H9 (cell line): ENCODE measurements at regions not wholly inside any gene's neighbourhood (a gene's known extent, or its start where the extent isn't known, plus 50 kb on each side); places are given as distances from the start of the nearest gene placed in this dataset.

ENCODE experiments used
- DNase-seq: peaks from one replicate; pipeline ENCODE4 v3.0.0-alpha.2; 2017
- H2AFZ ChIP-seq: one replicate; pipeline ENCODE4 v1.6.1; 2013; ENCODE audit warnings: mild to moderate bottlenecking, low read length, control low read depth, moderate library complexity
- H2AK5ac ChIP-seq: 2 replicates; pipeline ENCODE4 v1.6.1; 2013; ENCODE audit warnings: low read length, control low read depth, mixed read lengths; ENCODE audit not compliant: insufficient read length
- H2BK120ac ChIP-seq: one replicate; pipeline ENCODE4 v1.6.1; 2013; ENCODE audit warnings: low read depth, mild to moderate bottlenecking, low read length, control low read depth, inconsistent platforms; ENCODE audit not compliant: poor library complexity, severe bottlenecking
- H2BK12ac ChIP-seq: 2 replicates; pipeline ENCODE4 v1.6.1; 2013; ENCODE audit warnings: low read length, control low read depth, mixed read lengths, low read depth; ENCODE audit not compliant: insufficient read length
- H2BK15ac ChIP-seq: 2 replicates; pipeline ENCODE4 v1.6.1; 2013; ENCODE audit warnings: low read depth, low read length, control low read depth
- H2BK20ac ChIP-seq: one replicate; pipeline ENCODE4 v1.6.1; 2013; ENCODE audit warnings: low read depth, mild to moderate bottlenecking, low read length, control low read depth, inconsistent platforms; ENCODE audit not compliant: poor library complexity, severe bottlenecking
- H2BK5ac ChIP-seq: 2 replicates; pipeline ENCODE4 v1.6.1; 2013; ENCODE audit warnings: low read length, control low read depth, mixed read lengths; ENCODE audit not compliant: insufficient read length
- H3K14ac ChIP-seq: 2 replicates; pipeline ENCODE4 v1.6.1; 2013; ENCODE audit warnings: low read length, control low read depth; ENCODE audit not compliant: insufficient read depth
- H3K18ac ChIP-seq: 2 replicates; pipeline ENCODE4 v1.6.1; 2013; ENCODE audit warnings: low read depth, mild to moderate bottlenecking, mixed read lengths, low read length, control low read depth; ENCODE audit not compliant: insufficient read length
- H3K23ac ChIP-seq: 2 replicates; pipeline ENCODE4 v1.6.1; 2013; ENCODE audit warnings: low read length, control low read depth, mixed read lengths, low read depth; ENCODE audit not compliant: insufficient read length
- H3K23me2 ChIP-seq: 2 replicates; pipeline ENCODE4 v1.6.1; 2013; ENCODE audit warnings: low read depth, mild to moderate bottlenecking, mixed read lengths, low read length, control low read depth; ENCODE audit not compliant: insufficient read length, poor library complexity, severe bottlenecking
- H3K27ac ChIP-seq: 2 replicates; pipeline ENCODE4 v1.5.1; 2013; ENCODE audit warnings: low read length, control low read depth, mixed read lengths, low read depth; ENCODE audit not compliant: insufficient read length
- H3K27me3 ChIP-seq: 2 replicates; pipeline ENCODE4 v1.6.1; 2013; ENCODE audit warnings: low read length, control low read depth, inconsistent platforms; ENCODE audit not compliant: insufficient read depth
- H3K4ac ChIP-seq: 2 replicates; pipeline ENCODE4 v1.6.1; 2013; ENCODE audit warnings: low read depth, mild to moderate bottlenecking, control low read depth, inconsistent platforms, low read length, moderate library complexity
- H3K4me1 ChIP-seq: 2 replicates; pipeline ENCODE4 v1.6.1; 2013; ENCODE audit warnings: low read length, control low read depth, inconsistent platforms; ENCODE audit not compliant: insufficient read depth
- H3K4me2 ChIP-seq: 2 replicates; pipeline ENCODE4 v1.6.1; 2013; ENCODE audit warnings: low read length, control low read depth, mixed read lengths; ENCODE audit not compliant: insufficient read length, insufficient read depth
- H3K56ac ChIP-seq: 2 replicates; pipeline ENCODE4 v1.6.1; 2013; ENCODE audit warnings: low read depth, mild to moderate bottlenecking, mixed read lengths, low read length, control low read depth; ENCODE audit not compliant: insufficient read length
- H3K79me1 ChIP-seq: 2 replicates; pipeline ENCODE4 v1.6.1; 2013; ENCODE audit warnings: low read depth, mild to moderate bottlenecking, moderate library complexity, low read length, control low read depth, inconsistent platforms; ENCODE audit not compliant: insufficient read depth, poor library complexity, severe bottlenecking
- H3K79me2 ChIP-seq: 2 replicates; pipeline ENCODE4 v1.6.1; 2013; ENCODE audit warnings: low read length, control low read depth, inconsistent platforms; ENCODE audit not compliant: insufficient read depth
- H3K9ac ChIP-seq: 2 replicates; pipeline ENCODE4 v1.6.1; 2013; ENCODE audit warnings: low read length, control low read depth, mixed read lengths; ENCODE audit not compliant: insufficient read length; ENCODE audit errors: extremely low read depth
- H3K9me3 ChIP-seq: one replicate; pipeline ENCODE4 v1.6.1; 2013; ENCODE audit warnings: low read depth, low read length, inconsistent platforms; ENCODE audit not compliant: control insufficient read depth
- H3T11ph ChIP-seq: one replicate; pipeline ENCODE4 v1.6.1; 2013; ENCODE audit warnings: mild to moderate bottlenecking, low read length, control low read depth, inconsistent platforms
- H4K20me1 ChIP-seq: one replicate; pipeline ENCODE4 v1.6.1; 2013; ENCODE audit not compliant: control insufficient read depth, insufficient read length, insufficient read depth
- H4K5ac ChIP-seq: 2 replicates; pipeline ENCODE4 v1.6.1; 2013; ENCODE audit warnings: low read depth, mild to moderate bottlenecking, mixed read lengths, low read length, control low read depth; ENCODE audit not compliant: insufficient read length
- H4K8ac ChIP-seq: replicated peaks from 2 replicates; pipeline ENCODE4 v1.6.1; 2013; ENCODE audit warnings: low read length, control low read depth, mixed read lengths, low read depth; ENCODE audit not compliant: insufficient read length
- H4K91ac ChIP-seq: 2 replicates; pipeline ENCODE4 v1.6.1; 2013; ENCODE audit warnings: low read depth, mild to moderate bottlenecking, moderate library complexity, mixed read lengths, low read length, control low read depth; ENCODE audit not compliant: insufficient read length
- H3K27ac Mint-ChIP-seq, 3 experiments: 2 replicates in 2 of 3; 3 replicates in 1 of 3; pipeline ENCODE4 v1.8.0; 2020 to 2021; ENCODE audit warnings: mixed read lengths in 3 of 3, mild to moderate bottlenecking in 1 of 3, moderate library complexity in 1 of 3
- H3K27me3 Mint-ChIP-seq: 2 replicates; pipeline ENCODE4 v1.8.0; 2021; ENCODE audit warnings: low read depth, mild to moderate bottlenecking, moderate library complexity, mixed read lengths
- H3K36me3 Mint-ChIP-seq, 3 experiments: 2 replicates in 2 of 3; 3 replicates in 1 of 3; pipeline ENCODE4 v1.8.0; 2020 to 2021; ENCODE audit warnings: low read depth in 3 of 3, mixed read lengths in 3 of 3; ENCODE audit not compliant: insufficient read depth in 1 of 3
- H3K4me1 Mint-ChIP-seq, 2 experiments: 2 replicates each; pipeline ENCODE4 v1.8.0; 2020; ENCODE audit warnings: mixed read lengths in 2 of 2
- H3K4me3 Mint-ChIP-seq, 2 experiments: 2 replicates in 1 of 2; 3 replicates in 1 of 2; pipeline ENCODE4 v1.8.0; 2020 to 2021; ENCODE audit warnings: mild to moderate bottlenecking in 2 of 2, mixed read lengths in 2 of 2, moderate library complexity in 1 of 2
- H3K9me3 Mint-ChIP-seq, 2 experiments: 2 replicates in 1 of 2; 3 replicates in 1 of 2; pipeline ENCODE4 v1.8.0; 2020; ENCODE audit warnings: mild to moderate bottlenecking in 2 of 2, mixed read lengths in 2 of 2, moderate library complexity in 1 of 2
- TF ChIP-seq, protein P1 (sequence below): fragments of 200-600 bp; sonication (generic); conservative IDR thresholded peaks from 3 replicates; pipeline ENCODE4 v1.8.0; 2021; ENCODE audit warnings: antibody characterized with exemption, mild to moderate bottlenecking

DNA sequence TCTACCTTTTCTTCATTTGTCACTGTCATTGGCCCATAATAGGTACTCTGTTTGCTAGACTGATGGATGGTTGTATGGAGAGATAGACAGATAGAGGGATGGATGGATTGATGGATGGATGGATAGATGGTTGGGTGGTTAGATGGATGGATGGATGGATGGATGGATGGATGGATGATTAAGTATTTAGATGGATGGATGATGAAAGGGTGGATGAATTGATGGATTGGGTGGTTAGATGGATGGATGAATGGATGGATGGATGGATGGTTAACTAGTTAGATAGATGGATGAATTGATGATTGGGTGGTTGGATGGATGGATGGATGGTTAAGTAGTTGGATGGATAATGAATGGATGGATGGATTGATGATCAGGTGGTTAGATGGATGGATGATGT, 334.7 kb upstream of the AUTS2 start:
- no peak overlapping the region for H2AFZ ChIP-seq
- H3K9me3 ChIP-seq: no peaks in the 10 kb centered on the region
- Mint-ChIP-seq H3K4me3 (no peak overlapping the region), H3K4me1 (0 out of 4 replicates have a peak, but pooled peaks cover 0 to 2% of the 10 kb centered on the region in 2 experiments), H3K27me3 (peaks cover 33% of the 10 kb centered on the region), H3K9me3 (no peaks in the 10 kb centered on the region), H3K36me3 (no peaks in the 10 kb centered on the region), H3K27ac (no peak overlapping the region)
- H2BK15ac ChIP-seq: no peak overlapping the region
- no peaks in the 10 kb centered on the region for H3K4me1 ChIP-seq
- peaks cover 2% of the 10 kb centered on the region for H3K23me2 ChIP-seq
- no peak overlapping the region for H2BK12ac ChIP-seq
- no peak overlapping the region for H3K4ac ChIP-seq
- H3K23ac ChIP-seq: no peak overlapping the region
- H3K9ac ChIP-seq: no peak overlapping the region
- H3K27ac ChIP-seq: no peak overlapping the region
- no peaks in the 10 kb centered on the region for H3K79me1 ChIP-seq
- H3K14ac ChIP-seq: no peak overlapping the region
- no peak overlapping the region for H4K5ac ChIP-seq
- no peak overlapping the region for H2AK5ac ChIP-seq
- no peak overlapping the region for H2BK5ac ChIP-seq
- H2BK20ac ChIP-seq: no peak overlapping the region
- no peak overlapping the region for H4K8ac ChIP-seq
- no peak overlapping the region for H3T11ph ChIP-seq
- H3K4me2 ChIP-seq: no peak overlapping the region
- TF ChIP-seq, protein P1, sequence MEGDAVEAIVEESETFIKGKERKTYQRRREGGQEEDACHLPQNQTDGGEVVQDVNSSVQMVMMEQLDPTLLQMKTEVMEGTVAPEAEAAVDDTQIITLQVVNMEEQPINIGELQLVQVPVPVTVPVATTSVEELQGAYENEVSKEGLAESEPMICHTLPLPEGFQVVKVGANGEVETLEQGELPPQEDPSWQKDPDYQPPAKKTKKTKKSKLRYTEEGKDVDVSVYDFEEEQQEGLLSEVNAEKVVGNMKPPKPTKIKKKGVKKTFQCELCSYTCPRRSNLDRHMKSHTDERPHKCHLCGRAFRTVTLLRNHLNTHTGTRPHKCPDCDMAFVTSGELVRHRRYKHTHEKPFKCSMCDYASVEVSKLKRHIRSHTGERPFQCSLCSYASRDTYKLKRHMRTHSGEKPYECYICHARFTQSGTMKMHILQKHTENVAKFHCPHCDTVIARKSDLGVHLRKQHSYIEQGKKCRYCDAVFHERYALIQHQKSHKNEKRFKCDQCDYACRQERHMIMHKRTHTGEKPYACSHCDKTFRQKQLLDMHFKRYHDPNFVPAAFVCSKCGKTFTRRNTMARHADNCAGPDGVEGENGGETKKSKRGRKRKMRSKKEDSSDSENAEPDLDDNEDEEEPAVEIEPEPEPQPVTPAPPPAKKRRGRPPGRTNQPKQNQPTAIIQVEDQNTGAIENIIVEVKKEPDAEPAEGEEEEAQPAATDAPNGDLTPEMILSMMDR: no peak
- no peaks in the 10 kb centered on the region for H4K20me1 ChIP-seq
- no peaks in the 10 kb centered on the region for H3K27me3 ChIP-seq
- H3K18ac ChIP-seq: no peak overlapping the region
- H3K56ac ChIP-seq: no peak overlapping the region
- H2BK120ac ChIP-seq: no peak overlapping the region
- no peak for DNase-seq
- H3K79me2 ChIP-seq: no peaks in the 10 kb centered on the region
- H4K91ac ChIP-seq: no peak overlapping the region
